ENCODE measurements at regions not wholly inside any gene's neighbourhood (a gene's known extent, or its start where the extent isn't known, plus 50 kb on each side); places are given as distances from the start of the nearest gene placed in this dataset.
"Not testable (repeated sequence)": the region's sequence is repeated elsewhere in the genome, so short reads cannot be mapped to it uniquely, and the experiment has no call there.

DNA sequence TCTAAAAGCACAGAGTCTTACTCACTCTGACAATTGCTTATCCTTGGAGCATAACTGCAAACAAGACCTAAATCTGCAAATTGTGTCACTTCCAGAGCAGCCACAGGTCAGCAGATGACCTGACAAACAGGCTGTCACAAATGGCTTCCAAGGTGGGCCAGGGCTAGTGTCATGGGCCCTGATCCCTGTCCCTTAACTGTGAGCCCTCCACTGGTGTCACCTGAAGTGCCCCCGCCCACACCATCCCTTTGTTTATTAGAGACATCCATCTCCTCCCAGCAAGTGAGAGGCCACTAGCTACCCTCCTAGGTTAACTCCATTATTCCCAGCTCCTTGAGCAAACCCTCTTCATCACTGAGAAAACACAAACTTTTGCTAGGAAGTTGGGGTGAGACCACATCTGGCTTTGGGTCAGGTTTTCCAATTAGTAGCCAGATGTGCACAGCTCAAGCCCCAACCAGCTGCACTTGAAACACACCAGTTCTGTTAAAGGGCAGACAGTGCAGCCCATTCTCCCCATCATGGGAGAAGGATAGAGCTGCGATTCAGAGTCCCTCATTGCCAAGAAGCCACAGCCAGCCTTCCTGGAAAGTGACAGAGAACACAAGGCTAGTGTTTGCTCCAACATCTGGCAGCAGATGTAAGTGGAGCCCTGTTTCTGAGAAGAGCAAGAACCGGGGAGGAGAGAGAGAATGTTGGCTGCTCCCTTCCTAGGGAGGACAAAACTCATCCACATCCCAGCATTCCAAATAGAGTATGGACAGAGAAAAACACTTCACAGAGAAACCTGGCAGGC, 75.7 kb upstream of the NANOS1 start:
- DNase-seq, result no peak

DNA sequence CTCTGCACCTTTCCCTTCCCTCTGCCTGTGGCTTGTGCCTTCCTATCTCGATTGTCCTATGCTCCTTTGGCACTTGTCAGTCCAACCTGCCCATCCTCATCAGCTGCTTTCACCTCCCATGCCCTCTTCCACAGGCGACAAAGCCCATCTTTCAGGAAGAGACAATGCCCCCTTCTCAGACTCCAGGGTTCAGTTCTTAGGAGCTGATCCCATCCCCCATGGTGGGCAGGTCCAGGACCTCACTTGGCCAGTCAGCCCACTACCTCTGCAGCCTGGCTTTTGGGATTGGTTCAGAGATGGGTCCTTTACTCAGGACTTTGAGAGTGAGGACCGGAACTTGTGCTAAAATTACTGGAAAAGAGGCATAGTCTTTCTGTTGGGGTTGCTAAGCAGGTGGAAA, 74.0 kb upstream of the NANOS1 start:
- DNase-seq, result no peak

DNA sequence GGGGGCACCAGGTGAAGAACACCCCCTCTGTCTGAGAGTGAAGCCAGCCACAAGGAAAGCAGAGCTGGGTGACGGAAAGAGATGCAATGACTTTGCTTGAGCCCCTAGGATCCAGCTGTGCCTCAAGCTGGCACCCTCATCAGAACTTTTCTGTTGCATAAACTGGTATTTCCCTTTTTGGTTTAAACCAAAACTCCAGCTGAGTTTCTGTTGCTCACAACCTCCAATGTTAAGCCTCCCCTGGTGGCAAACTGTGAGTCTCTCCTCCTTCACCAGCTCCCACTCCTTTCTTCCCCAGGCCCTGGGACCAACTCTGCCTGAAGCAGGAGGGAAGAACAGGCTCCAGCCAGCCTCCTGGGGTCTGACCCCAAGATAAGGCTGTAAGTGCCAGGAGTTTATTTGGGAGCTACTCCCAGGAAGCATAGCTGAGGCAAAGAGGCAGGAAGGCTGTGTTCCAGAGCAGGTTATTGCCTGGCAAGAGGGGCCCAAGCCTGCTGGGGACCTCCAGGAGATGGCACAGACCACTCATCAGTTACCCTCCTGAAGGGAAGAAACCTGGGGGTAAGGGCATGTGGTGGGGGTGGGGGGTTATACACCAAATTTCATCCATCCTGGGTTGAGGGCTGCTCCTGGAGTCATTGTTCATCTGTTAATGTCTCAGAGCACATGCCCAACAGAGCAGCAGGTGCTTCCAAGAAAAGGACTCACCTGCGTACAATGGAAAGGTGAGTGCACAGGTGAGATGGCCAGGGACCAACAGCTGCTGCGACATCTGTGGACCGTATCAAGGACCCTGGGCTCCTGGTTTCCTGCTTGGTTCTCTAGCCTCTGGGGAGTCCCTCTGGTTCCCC, 73.3 kb upstream of the NANOS1 start:
- DNase-seq, result no peak

DNA sequence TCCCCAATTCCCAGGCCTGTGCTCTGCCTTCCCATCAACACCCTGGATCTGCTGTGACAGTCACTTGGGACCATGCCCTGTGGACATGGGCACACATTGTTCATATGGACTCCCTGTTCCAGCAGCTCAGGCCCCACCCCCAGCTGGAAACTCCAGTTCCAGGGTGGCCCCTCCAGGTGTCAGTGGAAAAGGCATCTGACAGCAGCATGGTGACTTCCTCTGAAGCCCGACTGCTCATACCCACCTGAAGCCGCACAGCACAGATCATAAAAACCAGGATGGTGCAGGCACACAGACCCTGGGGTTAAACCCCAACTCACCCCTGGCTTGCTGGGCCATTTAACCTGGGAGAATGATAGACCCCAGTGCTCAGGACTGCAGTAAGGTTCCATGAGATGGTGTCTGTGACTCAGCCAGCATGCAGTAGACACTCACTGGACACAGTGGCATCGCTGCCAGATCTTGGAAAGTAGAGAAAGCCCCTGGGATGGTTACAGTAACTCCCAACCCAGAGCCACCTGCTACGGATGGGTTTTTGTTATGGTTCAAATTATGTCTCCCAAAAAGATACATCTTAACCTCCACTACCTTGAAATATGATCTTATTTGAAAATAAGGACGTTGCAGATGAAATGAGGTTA, 72.6 kb upstream of the NANOS1 start:
- no peak for DNase-seq

DNA sequence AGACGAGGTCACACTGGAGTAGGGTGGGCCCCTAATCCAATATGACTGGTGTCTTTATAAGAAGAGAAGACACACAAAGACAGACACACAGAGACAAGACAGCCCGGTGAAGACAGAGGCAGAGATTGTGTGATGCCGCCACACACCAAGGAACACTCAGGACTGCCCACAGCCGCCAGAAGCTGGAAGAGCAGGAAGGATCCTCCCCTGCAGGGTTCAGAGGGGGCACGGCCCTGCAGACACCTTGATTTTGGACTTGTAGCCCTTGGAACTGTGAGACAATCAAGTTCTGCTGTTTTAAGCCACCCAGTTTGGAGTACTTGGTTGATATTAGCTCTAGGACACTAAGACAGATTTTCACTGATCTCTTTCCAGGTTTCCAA, 72.1 kb upstream of the NANOS1 start:
- no peak for DNase-seq

DNA sequence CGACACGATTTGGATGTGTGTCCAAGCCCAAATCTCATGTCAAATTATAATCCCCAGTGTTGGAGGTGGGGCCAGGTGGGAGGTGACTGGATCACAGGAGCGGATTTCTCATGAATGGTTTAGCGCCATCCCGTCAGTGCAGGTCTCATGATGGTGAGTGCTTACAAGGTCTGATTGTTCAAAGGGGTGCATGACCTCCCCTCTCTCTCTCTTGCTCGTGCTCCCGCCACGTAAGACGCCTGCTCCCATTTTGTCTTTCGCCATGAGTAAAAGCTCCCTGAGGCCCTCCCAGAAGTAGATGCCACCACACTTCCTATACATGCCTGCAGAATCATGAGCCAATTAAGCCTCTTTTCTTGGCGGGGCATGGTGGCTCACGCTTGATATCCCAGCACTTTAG, 71.5 kb upstream of the NANOS1 start:
- DNase-seq, result no peak

DNA sequence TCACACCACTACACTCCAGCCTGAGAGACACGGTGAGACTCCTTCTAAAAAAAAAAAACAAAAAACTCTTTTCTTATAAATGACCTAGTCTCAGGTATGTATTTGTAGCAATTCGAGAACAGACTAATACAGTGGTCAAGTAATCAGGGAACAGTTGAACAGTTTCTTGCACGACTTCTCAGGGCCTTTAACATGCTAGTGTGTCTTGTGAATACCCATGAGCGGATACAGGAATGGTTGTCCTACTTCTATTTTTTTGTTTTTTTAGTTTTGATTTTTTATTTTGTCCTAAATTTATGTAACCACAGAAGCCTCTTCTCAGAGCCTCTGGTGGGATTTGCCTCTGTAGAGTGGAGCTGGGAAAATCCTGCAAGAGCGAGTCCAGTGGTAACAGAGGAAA, 71.0 kb upstream of the NANOS1 start:
- DNase-seq, result no peak

DNA sequence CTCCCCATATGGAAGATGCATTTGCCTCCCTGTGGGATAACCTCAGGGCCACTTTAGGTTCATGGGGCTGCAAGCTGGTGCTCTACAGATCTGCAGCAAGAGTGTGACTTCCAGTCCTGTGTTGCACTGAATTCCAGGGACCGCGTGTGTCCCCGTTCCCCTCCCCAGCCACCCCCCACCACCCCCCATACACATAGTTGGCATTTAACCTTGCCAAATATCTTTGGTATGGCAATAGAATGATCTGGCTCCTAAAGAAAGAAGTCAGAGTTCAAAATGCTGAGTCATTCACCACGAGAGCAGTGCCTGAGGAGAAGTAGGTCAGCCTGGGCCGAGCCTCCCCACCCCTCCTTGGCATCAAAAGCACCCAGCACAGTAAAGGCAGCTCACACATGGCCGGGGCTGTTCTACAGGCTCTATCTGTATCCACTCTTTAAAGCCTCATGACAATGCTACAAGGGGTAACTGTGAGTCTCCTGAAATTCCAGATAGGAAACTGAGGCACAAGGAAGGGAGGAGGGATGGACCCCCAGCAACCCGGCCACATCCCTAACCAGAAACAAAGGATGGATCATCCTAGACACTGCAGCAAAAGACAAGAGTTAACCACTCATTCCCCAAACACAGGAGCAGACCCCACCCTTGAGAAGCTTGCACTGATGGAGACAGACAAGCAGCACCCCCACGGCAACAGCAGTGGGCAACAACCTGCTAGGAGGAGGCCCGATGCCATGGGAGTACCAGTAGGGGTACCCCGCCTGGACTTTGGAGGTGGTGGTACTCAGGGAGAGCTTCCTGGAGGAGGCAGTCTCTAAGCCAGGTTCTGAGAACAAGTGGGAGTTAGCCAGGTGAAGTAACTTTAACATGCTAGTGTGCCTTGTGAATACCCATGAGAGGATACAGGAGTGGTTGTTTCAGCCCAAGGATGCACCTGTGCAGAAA, 70.3 kb upstream of the NANOS1 start:
- no peak for DNase-seq

DNA sequence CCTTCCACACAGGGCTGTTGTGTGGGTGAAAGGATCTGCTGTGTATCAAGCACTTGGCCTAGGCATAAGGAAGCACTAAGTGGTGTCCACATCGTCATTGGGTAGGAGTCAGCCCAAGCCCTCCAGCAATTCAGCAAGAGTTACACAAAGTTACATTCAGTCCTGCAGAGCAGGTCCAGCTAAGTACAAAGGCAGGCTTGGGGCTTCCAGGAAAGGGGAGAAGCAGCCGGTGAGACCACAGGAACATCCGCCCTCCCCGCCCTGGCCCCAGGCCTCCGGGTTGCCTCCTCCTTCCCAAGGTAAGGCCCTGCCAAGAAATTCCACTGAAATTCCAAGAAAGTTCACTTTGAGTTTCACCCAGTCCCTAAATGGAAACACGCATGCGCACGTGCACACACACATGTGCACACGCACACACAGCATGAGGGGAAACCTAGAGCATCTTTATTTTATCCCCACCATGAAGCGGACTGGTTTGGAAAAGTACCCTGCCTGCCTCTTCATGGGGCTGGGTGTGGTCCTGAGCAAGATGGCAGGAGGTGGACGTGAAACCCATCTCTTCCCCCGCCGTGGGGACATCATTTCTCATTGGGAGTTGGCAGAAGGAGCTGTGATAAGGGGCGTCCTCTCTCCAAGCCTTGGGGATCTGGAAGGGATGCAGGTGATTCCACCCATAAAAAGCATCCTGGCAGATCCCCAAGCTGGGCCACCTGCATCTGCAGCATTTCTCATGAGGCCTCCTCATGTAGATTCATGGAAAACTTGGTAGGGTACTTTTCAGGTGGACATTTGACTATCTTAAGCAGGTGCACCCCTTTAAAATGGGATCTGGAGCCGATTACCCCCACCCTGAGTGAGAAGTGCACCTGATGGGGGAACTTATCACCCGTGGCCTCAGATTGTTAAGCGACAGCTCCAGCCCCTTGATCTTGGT, 69.1 kb upstream of the NANOS1 start:
- DNase-seq, result no peak

DNA sequence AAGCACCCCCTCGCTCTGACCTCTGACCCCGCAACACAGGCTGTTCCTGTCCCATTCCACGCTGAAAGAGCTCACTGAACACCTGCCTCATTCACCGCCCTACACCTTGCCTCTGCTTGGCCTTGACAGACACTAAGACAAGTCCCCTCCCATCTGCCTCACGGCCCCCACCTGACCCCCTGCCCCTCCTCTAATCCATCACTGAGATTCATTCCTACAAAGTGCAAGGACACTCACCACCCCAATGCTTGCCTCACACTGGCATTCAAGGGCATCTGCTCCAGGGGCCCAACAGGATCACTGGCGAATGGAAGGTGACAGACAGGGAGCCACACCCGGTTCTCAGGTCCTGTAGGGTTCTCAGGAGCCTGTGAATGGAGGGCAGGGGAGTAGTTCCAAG, 68.1 kb upstream of the NANOS1 start:
- no peak for DNase-seq

DNA sequence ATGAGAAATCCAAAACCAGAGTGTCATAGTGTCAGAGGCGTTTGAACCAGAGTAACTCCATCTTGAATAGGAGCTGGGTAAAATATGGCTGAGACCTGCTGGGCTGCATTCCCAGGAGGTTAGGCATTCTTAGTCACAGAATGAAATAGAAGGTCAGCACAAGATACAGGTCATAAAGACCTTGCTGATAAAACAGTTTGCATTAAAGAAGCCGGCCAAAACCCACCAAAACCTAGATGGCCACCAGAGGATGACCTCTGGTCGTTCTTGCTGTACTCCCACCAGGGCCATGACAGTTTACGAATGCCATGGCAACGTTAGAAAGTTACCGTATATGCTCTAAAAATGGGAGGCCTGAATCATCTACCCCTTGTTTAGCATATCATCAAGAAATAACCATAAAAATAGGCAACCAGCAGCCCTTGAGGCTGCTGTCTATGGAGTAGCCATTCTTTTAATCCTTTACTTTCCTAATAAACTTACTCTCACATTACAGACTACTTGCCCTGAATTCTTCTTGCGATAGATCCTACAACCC, 67.1 kb upstream of the NANOS1 start:
- DNase-seq, result not testable (repeated sequence)

DNA sequence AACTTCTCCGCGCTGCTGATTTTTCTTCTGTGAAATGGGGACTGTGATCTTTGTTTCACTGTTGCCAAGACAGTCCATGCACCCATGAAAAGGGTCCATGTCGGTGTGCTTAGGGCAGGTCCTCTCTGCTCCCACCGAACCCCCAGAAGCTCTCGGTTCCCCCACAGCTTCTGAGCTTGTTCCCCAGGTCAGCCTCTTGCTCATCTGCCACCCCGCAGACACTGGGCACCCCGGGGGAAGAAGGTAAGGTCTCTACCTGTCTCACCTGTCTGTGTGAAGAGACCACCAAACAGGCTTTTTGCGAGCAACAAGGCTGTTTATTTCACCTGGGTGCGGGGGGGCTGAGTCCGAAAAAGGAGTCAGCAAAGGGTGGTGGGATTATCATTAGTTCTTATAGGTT, 66.2 kb upstream of the NANOS1 start:
- no peak for DNase-seq

DNA sequence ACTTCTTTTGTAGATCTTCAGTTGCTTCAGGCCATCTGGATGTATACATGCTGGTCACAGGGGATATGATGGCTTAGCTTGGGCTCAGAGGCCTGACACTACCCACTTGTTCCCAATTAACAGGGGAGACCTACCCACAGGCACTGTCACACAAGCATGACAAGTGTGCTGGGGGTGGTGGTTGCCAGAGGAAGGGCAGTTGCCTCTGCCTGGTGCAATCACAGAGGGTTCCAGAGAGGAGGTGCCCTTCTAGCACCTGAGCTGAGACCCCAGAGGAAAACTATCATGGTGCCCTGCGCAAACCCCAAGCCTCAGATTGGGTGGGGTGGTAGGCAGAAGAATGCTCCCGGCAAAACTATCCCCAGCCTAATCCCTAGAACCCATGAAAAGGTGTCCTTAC, 65.6 kb upstream of the NANOS1 start:
- no peak for DNase-seq

DNA sequence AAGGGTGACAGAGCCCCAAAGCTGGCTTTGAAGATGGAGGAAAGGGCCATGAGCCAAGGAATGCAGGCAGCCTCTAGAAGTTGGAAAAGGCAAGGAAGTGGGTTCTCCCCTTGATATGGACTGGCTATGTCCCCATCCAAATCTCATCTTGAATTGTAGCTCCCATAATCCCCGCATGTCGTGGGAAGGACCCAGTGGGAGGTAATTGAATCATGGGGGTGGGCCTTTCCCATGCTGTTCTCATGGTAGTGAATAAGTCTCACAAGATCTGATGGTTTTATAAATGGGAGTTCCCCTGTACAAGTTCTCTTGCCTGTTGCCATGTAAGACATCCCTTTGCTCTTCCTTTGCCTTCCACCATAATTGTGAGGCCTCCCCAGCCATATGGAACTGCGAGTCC, 65.0 kb upstream of the NANOS1 start:
- DNase-seq, result not testable (repeated sequence)

DNA sequence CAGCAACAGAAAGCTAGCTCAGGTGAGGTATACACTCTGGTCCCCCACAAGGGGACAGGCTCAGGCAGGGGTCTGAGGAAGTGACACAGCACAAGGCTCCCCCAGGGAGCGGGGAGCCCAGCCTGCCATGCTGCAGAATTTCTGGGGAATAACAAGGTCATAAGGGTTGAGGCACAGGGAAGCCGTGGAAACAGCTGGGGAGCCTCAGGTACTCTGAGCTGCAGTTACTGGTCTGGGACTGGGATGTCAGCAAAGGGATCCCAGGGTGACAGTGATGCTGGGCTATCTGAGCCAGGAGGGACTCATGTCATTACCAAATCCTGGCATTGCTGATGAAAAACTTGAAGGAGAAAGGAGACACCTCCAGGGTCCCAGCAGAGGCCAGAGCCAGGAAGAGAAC, 64.4 kb upstream of the NANOS1 start:
- DNase-seq, result no peak

DNA sequence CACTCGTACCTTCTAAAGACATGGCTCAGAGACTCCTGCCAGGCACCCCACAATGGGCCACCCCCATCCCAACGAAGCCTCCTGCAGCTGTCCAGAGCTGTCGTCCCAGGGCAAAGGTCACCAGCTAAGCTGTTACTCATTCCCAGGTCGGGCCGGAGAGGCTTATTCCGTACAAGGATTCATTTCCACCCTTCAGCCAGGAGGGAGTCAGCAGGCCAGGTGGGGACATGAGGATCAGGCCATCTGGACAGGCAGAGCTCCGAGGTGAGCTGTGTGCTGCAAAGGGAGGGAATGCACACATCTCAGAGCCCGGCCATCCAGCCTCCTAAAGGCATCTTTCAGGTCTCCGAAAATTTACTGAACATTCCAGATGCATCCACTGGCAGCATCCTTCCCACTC, 63.9 kb upstream of the NANOS1 start:
- no peak for DNase-seq

DNA sequence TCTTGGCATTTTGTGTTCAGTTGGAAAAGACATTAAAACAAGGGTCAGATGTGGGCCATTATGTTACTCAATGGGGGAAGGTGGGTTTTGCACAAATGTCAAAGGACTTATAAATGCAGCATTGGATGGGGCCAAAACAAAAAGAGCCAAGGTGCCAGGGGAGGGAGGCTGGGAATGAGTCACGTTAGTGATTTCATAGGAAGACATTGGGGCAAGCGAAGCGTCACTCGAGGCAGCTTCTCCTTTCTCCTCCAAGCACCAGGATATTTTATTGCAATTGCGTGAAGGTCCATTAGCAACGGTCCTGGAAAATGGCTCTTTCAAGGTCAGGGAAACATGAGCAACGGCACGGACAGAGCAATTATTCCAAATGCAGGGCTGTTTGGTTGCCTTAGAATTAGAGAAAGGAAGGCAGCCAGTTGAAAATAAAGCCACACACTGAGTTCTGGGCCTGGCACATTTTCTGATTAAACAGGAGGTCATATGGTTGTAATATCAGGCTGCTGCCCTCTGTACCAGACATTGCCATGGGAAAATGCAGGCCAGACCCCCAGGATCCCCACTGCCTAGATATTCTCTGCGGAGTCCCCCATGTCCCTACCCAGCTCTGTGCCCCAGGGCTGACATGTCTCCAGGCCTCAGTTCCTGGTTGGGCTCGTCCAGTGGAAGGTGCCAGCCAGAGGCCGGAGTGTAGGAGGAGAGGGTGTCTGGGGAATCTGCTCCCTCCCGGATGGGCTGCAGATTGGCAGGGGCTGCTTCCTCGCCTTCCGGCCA, 63.3 kb upstream of the NANOS1 start:
- no peak for DNase-seq

DNA sequence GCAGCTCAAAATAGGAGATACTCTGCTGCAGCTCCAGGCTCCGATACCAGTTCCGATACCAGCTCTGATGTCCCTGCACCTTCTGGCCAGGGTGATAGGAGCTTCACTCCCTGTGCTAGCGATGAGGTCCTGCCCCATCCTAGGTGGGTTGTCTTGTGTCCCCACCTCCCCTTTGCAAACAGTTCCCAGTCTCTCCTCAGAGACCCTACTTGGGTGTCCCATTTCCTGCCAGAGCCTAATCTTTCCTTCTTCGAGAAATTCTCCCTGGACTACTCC, 62.7 kb upstream of the NANOS1 start:
- no peak for DNase-seq

DNA sequence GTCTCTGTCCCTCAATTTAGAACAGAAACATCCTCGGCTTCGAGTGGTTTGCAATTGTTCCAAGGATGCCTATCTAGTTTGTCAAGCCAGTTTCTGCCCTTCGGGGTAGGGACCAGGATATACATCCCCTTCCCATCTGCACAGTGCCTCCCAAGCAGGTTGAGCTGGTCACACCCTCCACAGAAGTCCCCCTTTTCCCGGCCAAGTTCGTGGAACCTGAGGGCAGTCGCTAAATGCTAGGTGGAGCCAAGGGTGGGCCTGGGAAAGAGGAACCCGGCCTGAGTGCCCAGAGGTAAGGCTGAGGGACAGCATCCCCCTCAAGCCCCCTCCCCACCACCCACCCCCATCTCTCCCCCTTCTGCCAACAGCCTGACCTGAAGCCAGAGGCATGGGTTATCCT, 62.4 kb upstream of the NANOS1 start:
- no peak for DNase-seq

DNA sequence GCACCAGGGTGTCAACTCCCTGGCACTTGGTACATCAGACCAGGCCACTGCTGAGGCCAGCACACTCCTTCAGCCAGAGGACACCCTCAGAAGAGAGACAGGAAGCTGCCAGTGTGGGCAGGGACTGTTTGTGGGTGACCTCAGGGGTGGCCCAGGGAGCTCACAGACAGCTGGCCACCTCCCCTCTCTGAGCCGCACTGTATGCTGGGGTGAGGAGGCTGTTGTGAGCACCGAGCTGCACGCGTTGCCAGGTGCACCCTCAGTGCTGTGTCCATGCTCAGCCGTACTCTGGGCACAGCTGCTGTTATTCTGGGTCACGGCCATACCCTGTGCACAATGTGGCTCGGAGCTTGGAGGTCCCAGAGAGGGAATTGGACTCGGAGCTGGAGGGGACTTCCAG, 61.5 kb upstream of the NANOS1 start:
- DNase-seq, result no peak

DNA sequence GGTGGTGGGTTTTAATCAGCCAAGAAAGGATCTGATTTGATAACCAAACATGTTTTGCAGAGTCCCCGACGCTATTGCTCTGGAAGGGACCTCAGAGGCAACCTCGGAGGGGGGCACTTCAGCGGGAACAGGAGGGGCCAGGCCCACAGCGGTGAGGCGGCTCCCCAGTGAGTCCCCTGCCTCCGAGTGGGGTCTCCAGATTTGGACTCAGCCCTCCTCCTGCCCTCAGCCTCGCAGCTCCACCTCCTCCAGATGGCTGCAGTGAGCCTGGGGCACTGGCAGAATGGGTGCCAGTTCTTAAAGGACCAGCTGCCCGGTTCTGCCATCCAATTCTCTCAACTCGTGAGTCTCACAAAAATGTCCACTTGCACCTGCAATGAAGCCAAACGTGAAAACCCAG, 61.0 kb upstream of the NANOS1 start:
- DNase-seq, result no peak

Data from activated CD4-positive, alpha-beta T cell treated with anti-CD3 and anti-CD28 coated beads, Interleukin-2, amount 50 U/mL, for 16 hours (primary cell).